Dedifferentiated amniotic fluid mesenchymal stem cell (primary cell): ENCODE measurements at regions not wholly inside any gene's neighbourhood (a gene's known extent, or its start where the extent isn't known, plus 50 kb on each side); places are given as distances from the start of the nearest gene placed in this dataset.

Source experiments
- DNase-seq: peaks from one replicate; pipeline ENCODE4 v3.0.0-alpha.2; 2016; ENCODE audit errors: extremely low spot score

- no peak for DNase-seq
Measured at GRCh38 chr18:78564030-78564429, 415.6 kb upstream of the SALL3 start.

- DNase-seq, result no peak
Measured at GRCh38 chr18:78564518-78564917, 415.1 kb upstream of the SALL3 start.

- no peak for DNase-seq
Measured at GRCh38 chr18:78565240-78565639, 414.4 kb upstream of the SALL3 start.

GRCh38 chr18:78566065-78566464 is 413.6 kb upstream of the SALL3 start:
- no peak for DNase-seq

GRCh38 chr18:78566720-78567119 is 412.9 kb upstream of the SALL3 start:
- DNase-seq, result no peak

- DNase-seq, result no peak
Measured at GRCh38 chr18:78571063-78571785, 408.4 kb upstream of the SALL3 start.

- DNase-seq, result no peak
Measured at GRCh38 chr18:78571831-78572347, 407.7 kb upstream of the SALL3 start.

GRCh38 chr18:78573773-78574172 is 405.8 kb upstream of the SALL3 start:
- no peak for DNase-seq

GRCh38 chr18:78576967-78577366 is 402.7 kb upstream of the SALL3 start:
- DNase-seq, result no peak

GRCh38 chr18:78579449-78579848 is 400.2 kb upstream of the SALL3 start:
- DNase-seq, result no peak

- DNase-seq, result no peak
Measured at GRCh38 chr18:78579854-78580577, 399.6 kb upstream of the SALL3 start.

- no peak for DNase-seq
Measured at GRCh38 chr18:78580835-78581339, 398.7 kb upstream of the SALL3 start.

GRCh38 chr18:78582181-78582709 is 397.4 kb upstream of the SALL3 start:
- no peak for DNase-seq

- no peak for DNase-seq
Measured at GRCh38 chr18:78582898-78583738, 396.5 kb upstream of the SALL3 start.

- no peak for DNase-seq
Measured at GRCh38 chr18:78583739-78584458, 395.7 kb upstream of the SALL3 start.

GRCh38 chr18:78584459-78585022 is 395.1 kb upstream of the SALL3 start:
- DNase-seq, result no peak

GRCh38 chr18:78586586-78586985 is 393.0 kb upstream of the SALL3 start:
- DNase-seq, result no peak

- DNase-seq, result no peak
Measured at GRCh38 chr18:78587096-78587495, 392.5 kb upstream of the SALL3 start.

GRCh38 chr18:78587626-78588600 is 391.7 kb upstream of the SALL3 start:
- no peak for DNase-seq
